WTC11 (cell line): ENCODE measurements at regions not wholly inside any gene's neighbourhood (a gene's known extent, or its start where the extent isn't known, plus 50 kb on each side); places are given as distances from the start of the nearest gene placed in this dataset.

Experiments
- ATF1 ChIP-seq: sonication (generic); formaldehyde crosslinking; IDR thresholded peaks from 2 replicates; pipeline ENCODE4 v1.8.1; 2023; ENCODE audit warnings: mild to moderate bottlenecking, moderate library complexity, missing genetic modification reagents
- CREM ChIP-seq: sonication (generic); formaldehyde crosslinking; IDR thresholded peaks from 2 replicates; pipeline ENCODE4 v1.8.1; 2022; ENCODE audit warnings: mild to moderate bottlenecking, missing genetic modification reagents, moderate library complexity
- MAX ChIP-seq: sonication (generic); formaldehyde crosslinking; IDR thresholded peaks from 2 replicates; pipeline ENCODE4 v1.8.0; 2022; ENCODE audit warnings: mild to moderate bottlenecking, missing genetic modification reagents
- TEAD4 ChIP-seq: sonication (generic); formaldehyde crosslinking; IDR thresholded peaks from 2 replicates; pipeline ENCODE4 v1.8.0; 2022; ENCODE audit warnings: mild to moderate bottlenecking, missing genetic modification reagents
- ZNF317 ChIP-seq: sonication (generic); formaldehyde crosslinking; IDR thresholded peaks from 2 replicates; pipeline ENCODE4 v1.8.1; 2023; ENCODE audit warnings: low read depth, mild to moderate bottlenecking, moderate library complexity, missing genetic modification reagents, borderline replicate concordance
- ZSCAN18 ChIP-seq: fragments of 250-450 bp; sonication (Bioruptor Pico); IDR thresholded peaks from 2 replicates; pipeline ENCODE4 v2.1.2; 2022; ENCODE audit warnings: mild to moderate bottlenecking, moderate library complexity
- TF ChIP-seq, protein P1 (sequence below): fragments of 200-600 bp; IDR thresholded peaks from 2 replicates; pipeline ENCODE4 v1.8.0; 2022; ENCODE audit warnings: antibody characterized with exemption

- TF ChIP-seq, protein P1, sequence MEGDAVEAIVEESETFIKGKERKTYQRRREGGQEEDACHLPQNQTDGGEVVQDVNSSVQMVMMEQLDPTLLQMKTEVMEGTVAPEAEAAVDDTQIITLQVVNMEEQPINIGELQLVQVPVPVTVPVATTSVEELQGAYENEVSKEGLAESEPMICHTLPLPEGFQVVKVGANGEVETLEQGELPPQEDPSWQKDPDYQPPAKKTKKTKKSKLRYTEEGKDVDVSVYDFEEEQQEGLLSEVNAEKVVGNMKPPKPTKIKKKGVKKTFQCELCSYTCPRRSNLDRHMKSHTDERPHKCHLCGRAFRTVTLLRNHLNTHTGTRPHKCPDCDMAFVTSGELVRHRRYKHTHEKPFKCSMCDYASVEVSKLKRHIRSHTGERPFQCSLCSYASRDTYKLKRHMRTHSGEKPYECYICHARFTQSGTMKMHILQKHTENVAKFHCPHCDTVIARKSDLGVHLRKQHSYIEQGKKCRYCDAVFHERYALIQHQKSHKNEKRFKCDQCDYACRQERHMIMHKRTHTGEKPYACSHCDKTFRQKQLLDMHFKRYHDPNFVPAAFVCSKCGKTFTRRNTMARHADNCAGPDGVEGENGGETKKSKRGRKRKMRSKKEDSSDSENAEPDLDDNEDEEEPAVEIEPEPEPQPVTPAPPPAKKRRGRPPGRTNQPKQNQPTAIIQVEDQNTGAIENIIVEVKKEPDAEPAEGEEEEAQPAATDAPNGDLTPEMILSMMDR, result no peak
- TF ChIP-seq ZSCAN18 (CRISPR knock-in tag) (no peak), ATF1 (CRISPR knock-in tag) (no peak), MAX (CRISPR knock-in tag) (no peak), CREM (CRISPR knock-in tag) (no peak), TEAD4 (CRISPR knock-in tag) (no peak), ZNF317 (CRISPR knock-in tag) (no peak)
These were observed 89.1 kb upstream of the AGR3 start for GRCh38 chr7:16970732-16971482.
